ENCODE measurements at regions not wholly inside any gene's neighbourhood (a gene's known extent, or its start where the extent isn't known, plus 50 kb on each side); places are given as distances from the start of the nearest gene placed in this dataset.

DNA sequence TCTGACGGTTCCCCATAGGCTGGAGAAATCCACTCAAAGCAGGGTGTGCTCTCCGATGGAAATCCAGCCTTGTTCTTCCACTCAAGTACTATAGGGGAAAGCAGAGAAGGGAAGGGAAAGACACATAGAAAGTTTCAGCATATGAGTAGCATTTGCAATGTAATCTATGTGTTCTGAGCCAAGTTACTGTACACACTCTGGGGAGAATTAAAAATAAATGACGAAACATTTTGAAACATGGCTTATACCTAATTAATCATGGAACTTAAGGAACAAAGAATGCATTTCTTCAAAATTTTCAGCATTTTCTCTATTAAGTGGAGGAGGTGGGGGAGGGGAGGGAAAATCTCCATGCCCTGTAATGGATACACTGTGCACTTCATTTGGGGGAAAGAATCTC is 198.1 kb upstream of the HABP2 start:
- Histone ChIP-seq H3K4me2 (ENCODE audit: low read length) (no peak overlapping the region), H3K9ac (ENCODE audit: low read length) (no peak overlapping the region), H4K20me1 (ENCODE audit: insufficient read depth) (no peaks in the 10 kb centered on the region), H3K9me3 (ENCODE audit: low read length) (no peaks in the 10 kb centered on the region), H3K27ac (ENCODE audit: low read length) (no peak overlapping the region), H3K36me3 (ENCODE audit: insufficient read depth, low read length) (no peaks in the 10 kb centered on the region), H3F3A (ENCODE audit: insufficient read depth, low read length, poor library complexity, severe bottlenecking) (no peaks in the 10 kb centered on the region), H3K27me3 (ENCODE audit: insufficient read depth, low read depth, low read length) (no peaks in the 10 kb centered on the region), H2AFZ (ENCODE audit: low read depth, low read length) (no peak overlapping the region), H3K79me2 (replicated peaks; ENCODE audit: insufficient read depth, low read length) (no peaks in the 10 kb centered on the region), H3K4me3 (ENCODE audit: low read length) (no peak overlapping the region), H3K9me2 (ENCODE audit: insufficient read depth, low read length) (no peaks in the 10 kb centered on the region)
- TF ChIP-seq EZH2 (IDR thresholded peaks at IDR 0.05; ENCODE audit: borderline replicate concordance, insufficient read depth, low read length, poor library complexity, severe bottlenecking) (no peak), POLR2AphosphoS5 (IDR thresholded peaks at IDR 0.05) (no peak), MXI1 (conservative IDR thresholded peaks at IDR 0.05; ENCODE audit: poor library complexity, severe bottlenecking) (no peak), RAD21 (conservative IDR thresholded peaks at IDR 0.05) (no peak), EP300 (conservative IDR thresholded peaks at IDR 0.05; ENCODE audit: poor library complexity, severe bottlenecking) (no peak), TAF1 (IDR thresholded peaks at IDR 0.05; ENCODE audit: low read depth) (no peak), SMC3 (conservative IDR thresholded peaks at IDR 0.05; ENCODE audit: poor library complexity) (no peak), REST (IDR thresholded peaks at IDR 0.05; ENCODE audit: borderline replicate concordance) (no peak)
- TF ChIP-seq, protein P1, sequence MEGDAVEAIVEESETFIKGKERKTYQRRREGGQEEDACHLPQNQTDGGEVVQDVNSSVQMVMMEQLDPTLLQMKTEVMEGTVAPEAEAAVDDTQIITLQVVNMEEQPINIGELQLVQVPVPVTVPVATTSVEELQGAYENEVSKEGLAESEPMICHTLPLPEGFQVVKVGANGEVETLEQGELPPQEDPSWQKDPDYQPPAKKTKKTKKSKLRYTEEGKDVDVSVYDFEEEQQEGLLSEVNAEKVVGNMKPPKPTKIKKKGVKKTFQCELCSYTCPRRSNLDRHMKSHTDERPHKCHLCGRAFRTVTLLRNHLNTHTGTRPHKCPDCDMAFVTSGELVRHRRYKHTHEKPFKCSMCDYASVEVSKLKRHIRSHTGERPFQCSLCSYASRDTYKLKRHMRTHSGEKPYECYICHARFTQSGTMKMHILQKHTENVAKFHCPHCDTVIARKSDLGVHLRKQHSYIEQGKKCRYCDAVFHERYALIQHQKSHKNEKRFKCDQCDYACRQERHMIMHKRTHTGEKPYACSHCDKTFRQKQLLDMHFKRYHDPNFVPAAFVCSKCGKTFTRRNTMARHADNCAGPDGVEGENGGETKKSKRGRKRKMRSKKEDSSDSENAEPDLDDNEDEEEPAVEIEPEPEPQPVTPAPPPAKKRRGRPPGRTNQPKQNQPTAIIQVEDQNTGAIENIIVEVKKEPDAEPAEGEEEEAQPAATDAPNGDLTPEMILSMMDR (IDR thresholded peaks at IDR 0.05; ENCODE audit: poor library complexity, severe bottlenecking) = no peak

- TF ChIP-seq EZH2 (IDR thresholded peaks at IDR 0.05; ENCODE audit: borderline replicate concordance, insufficient read depth, low read length, poor library complexity, severe bottlenecking) (no peak), REST (IDR thresholded peaks at IDR 0.05; ENCODE audit: borderline replicate concordance) (no peak), RAD21 (conservative IDR thresholded peaks at IDR 0.05) (no peak), POLR2AphosphoS5 (IDR thresholded peaks at IDR 0.05) (no peak), TAF1 (IDR thresholded peaks at IDR 0.05; ENCODE audit: low read depth) (no peak), EP300 (conservative IDR thresholded peaks at IDR 0.05; ENCODE audit: poor library complexity, severe bottlenecking) (no peak), SMC3 (conservative IDR thresholded peaks at IDR 0.05; ENCODE audit: poor library complexity) (no peak), MXI1 (conservative IDR thresholded peaks at IDR 0.05; ENCODE audit: poor library complexity, severe bottlenecking) (no peak)
- TF ChIP-seq, protein P1 (IDR thresholded peaks at IDR 0.05; ENCODE audit: poor library complexity, severe bottlenecking) = no peak
- Histone ChIP-seq H3K9ac (ENCODE audit: low read length) (no peak overlapping the region), H3K36me3 (ENCODE audit: insufficient read depth, low read length) (no peaks in the 10 kb centered on the region)
Observed at GRCh38 chr10:113356794-113357680, 195.8 kb upstream of the HABP2 start.

More at GRCh38 chr10:113356794-113357680, 195.8 kb upstream of the HABP2 start:
- Histone ChIP-seq H2AFZ (ENCODE audit: low read depth, low read length) (no peak overlapping the region), H4K20me1 (ENCODE audit: insufficient read depth) (no peaks in the 10 kb centered on the region), H3K4me3 (ENCODE audit: low read length) (no peak overlapping the region), H3F3A (ENCODE audit: insufficient read depth, low read length, poor library complexity, severe bottlenecking) (no peaks in the 10 kb centered on the region), H3K4me2 (ENCODE audit: low read length) (no peak overlapping the region), H3K9me2 (ENCODE audit: insufficient read depth, low read length) (no peaks in the 10 kb centered on the region), H3K27me3 (ENCODE audit: insufficient read depth, low read depth, low read length) (no peaks in the 10 kb centered on the region), H3K9me3 (ENCODE audit: low read length) (no peaks in the 10 kb centered on the region), H3K79me2 (replicated peaks; ENCODE audit: insufficient read depth, low read length) (no peaks in the 10 kb centered on the region), H3K27ac (ENCODE audit: low read length) (no peak overlapping the region)
